ENCODE measurements at regions not wholly inside any gene's neighbourhood (a gene's known extent, or its start where the extent isn't known, plus 50 kb on each side); places are given as distances from the start of the nearest gene placed in this dataset.

DNA sequence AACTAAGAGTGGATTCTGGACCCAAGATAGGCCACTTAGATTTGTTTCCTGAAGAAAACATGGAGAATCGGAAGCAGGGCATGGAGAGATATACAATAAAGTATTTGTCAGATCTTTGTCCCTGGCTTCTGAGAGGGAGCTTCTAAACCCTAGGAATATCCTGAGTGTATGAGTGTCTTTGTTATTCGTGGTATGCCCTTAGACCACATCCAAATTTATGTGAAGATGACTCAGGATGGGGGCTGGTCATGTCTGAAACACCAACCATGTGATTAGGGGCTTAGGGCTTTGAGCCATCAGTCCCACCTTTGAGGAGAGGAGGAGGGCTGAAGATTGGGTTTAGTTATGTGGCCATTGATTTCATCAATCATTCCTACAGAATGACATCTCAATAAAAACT is 69.7 kb upstream of the PLPP4 start:
- H3K4me1 ChIP-seq (ENCODE audit: control insufficient read depth in 1 of 2, extremely low read depth in 1 of 2, insufficient read depth in 2 of 2, low read length in 2 of 2) = no peaks in the 10 kb centered on the region
- no peak for DNase-seq
- peaks cover 0 to 6% of the 10 kb centered on the region in 2 experiments for H3K27me3 ChIP-seq (replicated peaks in 1 of 2; ENCODE audit: control insufficient read depth in 2 of 2, extremely low read depth in 1 of 2, insufficient read depth in 2 of 2, low read length in 1 of 2)
- H3K4me1 Mint-ChIP-seq = no peaks in the 10 kb centered on the region
- H3K4me3 ChIP-seq (ENCODE audit: control insufficient read depth in 1 of 2, extremely low read depth in 1 of 2, low read length in 1 of 2) = no peak overlapping the region
- WGBS (ENCODE audit: insufficient coverage) = 100% methylated on average over 1 of the region's 2 CpGs
- no peaks in the 10 kb centered on the region for H3K36me3 ChIP-seq (ENCODE audit: control insufficient read depth in 2 of 2, extremely low read depth in 1 of 2, insufficient read depth in 1 of 2, low read length in 1 of 2)
- ChIA-PET POLR2A (no interaction called here), CTCF (no interaction called here)
- H3K9me3 Mint-ChIP-seq = no peaks in the 10 kb centered on the region
- peaks cover 0 to 2% of the 10 kb centered on the region in 2 donors for H3K27me3 Mint-ChIP-seq
- H3K9me3 ChIP-seq = no peaks in the 10 kb centered on the region
- H3K4me3 Mint-ChIP-seq = no peak overlapping the region
- no peak overlapping the region for H3K27ac Mint-ChIP-seq
- no peak overlapping the region for H3K27ac ChIP-seq (ENCODE audit: low read length)
- no peaks in the 10 kb centered on the region for H3K36me3 Mint-ChIP-seq
- no peak for ATAC-seq (replicated peaks in 1 of 4)

GRCh38 chr10:120392245-120392644 is 64.8 kb upstream of the PLPP4 start:
- Mint-ChIP-seq H3K27me3 (peaks cover 6 to 17% of the 10 kb centered on the region in 2 donors), H3K9me3 (peaks cover 0 to 10% (median 0%) of the 10 kb centered on the region in 3 donors), H3K4me1 (no peaks in the 10 kb centered on the region), H3K4me3 (no peak overlapping the region), H3K36me3 (no peaks in the 10 kb centered on the region), H3K27ac (no peak overlapping the region)
- no peak for DNase-seq
- H3K4me1 ChIP-seq (ENCODE audit: control insufficient read depth in 1 of 2, extremely low read depth in 1 of 2, insufficient read depth in 2 of 2, low read length in 2 of 2) = no peaks in the 10 kb centered on the region
- CTCF ChIA-PET = no interaction called here
- H3K27ac ChIP-seq (ENCODE audit: low read length) = no peak overlapping the region
- no peaks in the 10 kb centered on the region for H3K36me3 ChIP-seq (ENCODE audit: control insufficient read depth in 2 of 2, extremely low read depth in 1 of 2, insufficient read depth in 1 of 2, low read length in 1 of 2)
- POLR2A ChIA-PET = no interaction called here
- no peak for ATAC-seq (replicated peaks in 1 of 4)
- no peak overlapping the region for H3K4me3 ChIP-seq (ENCODE audit: control insufficient read depth in 1 of 2, extremely low read depth in 1 of 2, low read length in 1 of 2)
- 80% methylated on average over 1 of the region's 4 CpGs for WGBS (ENCODE audit: insufficient coverage)
- peaks cover 0 to 6% of the 10 kb centered on the region in 2 experiments for H3K27me3 ChIP-seq (replicated peaks in 1 of 2; ENCODE audit: control insufficient read depth in 2 of 2, extremely low read depth in 1 of 2, insufficient read depth in 2 of 2, low read length in 1 of 2)
- H3K9me3 ChIP-seq = no peaks in the 10 kb centered on the region

GRCh38 chr10:120392671-120393079 is 64.4 kb upstream of the PLPP4 start:
- ATAC-seq (replicated peaks in 1 of 4) = no peak
- 100% methylated on average over 1 of the region's 2 CpGs for WGBS (ENCODE audit: insufficient coverage)
- CTCF ChIA-PET = no interaction called here

GRCh38 chr10:120394446-120394845 is 62.6 kb upstream of the PLPP4 start:
- Mint-ChIP-seq H3K27ac (no peak overlapping the region), H3K4me3 (no peak overlapping the region), H3K4me1 (no peaks in the 10 kb centered on the region), H3K36me3 (no peaks in the 10 kb centered on the region), H3K9me3 (peaks cover 0 to 10% (median 0%) of the 10 kb centered on the region in 3 donors), H3K27me3 (peaks cover 6 to 17% of the 10 kb centered on the region in 2 donors)
- no peaks in the 10 kb centered on the region for H3K9me3 ChIP-seq
- H3K36me3 ChIP-seq (ENCODE audit: control insufficient read depth in 2 of 2, extremely low read depth in 1 of 2, insufficient read depth in 1 of 2, low read length in 1 of 2) = no peaks in the 10 kb centered on the region
- DNase-seq (no peak), ATAC-seq (replicated peaks in 1 of 4) (no peak)
- no CpG with 5 or more reads among the region's 1 CpG for WGBS (ENCODE audit: insufficient coverage)
- ChIA-PET POLR2A (interaction anchor here in 1 of 2 donors (0.6 kb wide), 1 partner anchor 20 kb away, joined by 3 read pairs; no protein-coding TSS in a partner anchor), CTCF (no interaction called here)
- no peaks in the 10 kb centered on the region for H3K4me1 ChIP-seq (ENCODE audit: control insufficient read depth in 1 of 2, extremely low read depth in 1 of 2, insufficient read depth in 2 of 2, low read length in 2 of 2)
- peaks cover 0 to 4% of the 10 kb centered on the region in 2 experiments for H3K27me3 ChIP-seq (replicated peaks in 1 of 2; ENCODE audit: control insufficient read depth in 2 of 2, extremely low read depth in 1 of 2, insufficient read depth in 2 of 2, low read length in 1 of 2)
- no peak overlapping the region for H3K27ac ChIP-seq (ENCODE audit: low read length)
- H3K4me3 ChIP-seq (ENCODE audit: control insufficient read depth in 1 of 2, extremely low read depth in 1 of 2, low read length in 1 of 2) = no peak overlapping the region

More at GRCh38 chr10:120392671-120393079, 64.4 kb upstream of the PLPP4 start:
- Histone ChIP-seq H3K27me3 (replicated peaks in 1 of 2; ENCODE audit: control insufficient read depth in 2 of 2, extremely low read depth in 1 of 2, insufficient read depth in 2 of 2, low read length in 1 of 2) (peaks cover 0 to 6% of the 10 kb centered on the region in 2 experiments), H3K9me3 (no peaks in the 10 kb centered on the region), H3K4me1 (ENCODE audit: control insufficient read depth in 1 of 2, extremely low read depth in 1 of 2, insufficient read depth in 2 of 2, low read length in 2 of 2) (no peaks in the 10 kb centered on the region), H3K27ac (ENCODE audit: low read length) (no peak overlapping the region), H3K4me3 (ENCODE audit: control insufficient read depth in 1 of 2, extremely low read depth in 1 of 2, low read length in 1 of 2) (no peak overlapping the region), H3K36me3 (ENCODE audit: control insufficient read depth in 2 of 2, extremely low read depth in 1 of 2, insufficient read depth in 1 of 2, low read length in 1 of 2) (no peaks in the 10 kb centered on the region)
- Mint-ChIP-seq H3K9me3 (peaks cover 0 to 10% (median 0%) of the 10 kb centered on the region in 3 donors), H3K36me3 (no peaks in the 10 kb centered on the region), H3K4me1 (no peaks in the 10 kb centered on the region), H3K27ac (no peak overlapping the region), H3K4me3 (no peak overlapping the region), H3K27me3 (peaks cover 6 to 17% of the 10 kb centered on the region in 2 donors)
- POLR2A ChIA-PET = no interaction called here
- DNase-seq = no peak

- Histone ChIP-seq H3K27me3 (replicated peaks in 1 of 2; ENCODE audit: control insufficient read depth in 2 of 2, extremely low read depth in 1 of 2, insufficient read depth in 2 of 2, low read length in 1 of 2) (peaks cover 0 to 4% of the 10 kb centered on the region in 2 experiments), H3K4me1 (ENCODE audit: control insufficient read depth in 1 of 2, extremely low read depth in 1 of 2, insufficient read depth in 2 of 2, low read length in 2 of 2) (no peaks in the 10 kb centered on the region), H3K36me3 (ENCODE audit: control insufficient read depth in 2 of 2, extremely low read depth in 1 of 2, insufficient read depth in 1 of 2, low read length in 1 of 2) (no peaks in the 10 kb centered on the region), H3K9me3 (no peaks in the 10 kb centered on the region), H3K27ac (ENCODE audit: low read length) (no peak overlapping the region), H3K4me3 (ENCODE audit: control insufficient read depth in 1 of 2, extremely low read depth in 1 of 2, low read length in 1 of 2) (no peak overlapping the region)
- H3K27ac Mint-ChIP-seq = no peak overlapping the region
- no peaks in the 10 kb centered on the region for H3K4me1 Mint-ChIP-seq
- POLR2A ChIA-PET = no interaction called here
- ATAC-seq (replicated peaks in 1 of 4) = no peak
- CTCF ChIA-PET = no interaction called here
- H3K27me3 Mint-ChIP-seq = peaks cover 6 to 17% of the 10 kb centered on the region in 2 donors
- H3K9me3 Mint-ChIP-seq = peaks cover 0 to 10% (median 0%) of the 10 kb centered on the region in 3 donors
- no peak for DNase-seq
- no peak overlapping the region for H3K4me3 Mint-ChIP-seq
- no peaks in the 10 kb centered on the region for H3K36me3 Mint-ChIP-seq
- WGBS (ENCODE audit: insufficient coverage) = 78% methylated on average over 5 of the region's 6 CpGs
Measured at GRCh38 chr10:120396228-120396627, 60.8 kb upstream of the PLPP4 start.

- no peak overlapping the region for H3K27ac Mint-ChIP-seq
- CTCF ChIA-PET = no interaction called here
- peaks cover 0 to 4% of the 10 kb centered on the region in 2 experiments for H3K27me3 ChIP-seq (replicated peaks in 1 of 2; ENCODE audit: control insufficient read depth in 2 of 2, extremely low read depth in 1 of 2, insufficient read depth in 2 of 2, low read length in 1 of 2)
- no peaks in the 10 kb centered on the region for H3K36me3 Mint-ChIP-seq
- no peaks in the 10 kb centered on the region for H3K4me1 Mint-ChIP-seq
- H3K27ac ChIP-seq (ENCODE audit: low read length) = no peak overlapping the region
- DNase-seq (no peak), ATAC-seq (replicated peaks in 1 of 4) (no peak)
- WGBS (ENCODE audit: insufficient coverage) = 80% methylated on average over 3 of the region's 4 CpGs
- no peak overlapping the region for H3K4me3 ChIP-seq (ENCODE audit: control insufficient read depth in 1 of 2, extremely low read depth in 1 of 2, low read length in 1 of 2)
- no peaks in the 10 kb centered on the region for H3K4me1 ChIP-seq (ENCODE audit: control insufficient read depth in 1 of 2, extremely low read depth in 1 of 2, insufficient read depth in 2 of 2, low read length in 2 of 2)
- peaks cover 0 to 7% (median 0%) of the 10 kb centered on the region in 3 donors for H3K9me3 Mint-ChIP-seq
- no peaks in the 10 kb centered on the region for H3K9me3 ChIP-seq
- POLR2A ChIA-PET = no interaction called here
- H3K27me3 Mint-ChIP-seq = peaks cover 3 to 12% of the 10 kb centered on the region in 2 donors
- H3K36me3 ChIP-seq (ENCODE audit: control insufficient read depth in 2 of 2, extremely low read depth in 1 of 2, insufficient read depth in 1 of 2, low read length in 1 of 2) = no peaks in the 10 kb centered on the region
- no peak overlapping the region for H3K4me3 Mint-ChIP-seq
Measured at GRCh38 chr10:120398180-120398579, 58.8 kb upstream of the PLPP4 start.

DNA sequence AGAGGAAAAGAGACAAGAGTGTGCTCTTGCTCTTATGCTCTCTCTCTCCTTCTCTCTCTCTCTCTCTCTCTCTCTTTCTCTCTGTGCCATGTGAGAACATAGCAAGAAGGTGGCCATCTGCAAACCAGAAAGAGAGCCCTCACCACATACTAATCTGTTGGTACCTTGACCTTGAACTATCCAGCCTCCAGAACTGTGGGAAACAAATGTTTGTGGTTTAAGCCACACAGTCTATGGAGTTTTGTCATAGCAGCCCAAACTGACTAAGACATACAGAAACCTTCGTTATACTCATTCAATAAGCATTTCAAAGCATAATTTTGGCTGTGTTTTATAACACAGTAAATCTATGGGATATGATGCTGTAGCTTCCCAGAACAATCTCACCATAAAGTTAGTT is 56.4 kb upstream of the PLPP4 start:
- DNase-seq = no peak
- Histone ChIP-seq H3K36me3 (ENCODE audit: control insufficient read depth in 2 of 2, extremely low read depth in 1 of 2, insufficient read depth in 1 of 2, low read length in 1 of 2) (no peaks in the 10 kb centered on the region), H3K9me3 (no peaks in the 10 kb centered on the region), H3K27me3 (replicated peaks in 1 of 2; ENCODE audit: control insufficient read depth in 2 of 2, extremely low read depth in 1 of 2, insufficient read depth in 2 of 2, low read length in 1 of 2) (no peaks in the 10 kb centered on the region), H3K27ac (ENCODE audit: low read length) (no peak overlapping the region), H3K4me1 (ENCODE audit: control insufficient read depth in 1 of 2, extremely low read depth in 1 of 2, insufficient read depth in 2 of 2, low read length in 2 of 2) (no peaks in the 10 kb centered on the region), H3K4me3 (ENCODE audit: control insufficient read depth in 1 of 2, extremely low read depth in 1 of 2, low read length in 1 of 2) (no peak overlapping the region)
- H3K9me3 Mint-ChIP-seq = peaks cover 0 to 6% (median 0%) of the 10 kb centered on the region in 3 donors
- WGBS (ENCODE audit: insufficient coverage) = no CpG with 5 or more reads among the region's 1 CpG
- no peaks in the 10 kb centered on the region for H3K4me1 Mint-ChIP-seq
- H3K27me3 Mint-ChIP-seq = peaks cover 0 to 1% of the 10 kb centered on the region in 2 donors
- no peak overlapping the region for H3K27ac Mint-ChIP-seq
- ChIA-PET POLR2A (no interaction called here), CTCF (no interaction called here)
- H3K36me3 Mint-ChIP-seq = no peaks in the 10 kb centered on the region
- H3K4me3 Mint-ChIP-seq = no peak overlapping the region
- ATAC-seq (replicated peaks in 1 of 4) = no peak
